ENCODE measurements at regions not wholly inside any gene's neighbourhood (a gene's known extent, or its start where the extent isn't known, plus 50 kb on each side); places are given as distances from the start of the nearest gene placed in this dataset.
"Not testable (repeated sequence)": the region's sequence is repeated elsewhere in the genome, so short reads cannot be mapped to it uniquely, and the experiment has no call there.

- H3K9me1 ChIP-seq (replicated peaks; ENCODE audit: control insufficient read depth, extremely low read depth, insufficient read depth, low read length) = no peaks in the 10 kb centered on the region
- BruUV-seq (replicated peaks) = no TSS peak
- H3K79me2 ChIP-seq (ENCODE audit: control insufficient read depth, insufficient read depth, low read length) = no peaks in the 10 kb centered on the region
- H4K20me1 ChIP-seq (replicated peaks; ENCODE audit: control insufficient read depth, extremely low read depth, insufficient read depth, low read length) = no peaks in the 10 kb centered on the region
- dilution Hi-C loops (cut with MboI; ENCODE audit: extremely low pct_ligation_motif_present, low sequenced_read_pairs) = no loop called here
- H3K27me3 ChIP-seq (ENCODE audit: control insufficient read depth in 2 of 2, insufficient read depth in 2 of 2, low read length in 2 of 2) = no peaks in the 10 kb centered on the region
- no peak overlapping the region for H3K9ac ChIP-seq (replicated peaks; ENCODE audit: extremely low read depth, insufficient read depth, low read length)
- no peaks in the 10 kb centered on the region for H3K4me1 ChIP-seq (ENCODE audit: control insufficient read depth, extremely low read depth, insufficient read depth, low read length)
- no peak for DNase-seq (ENCODE audit: low read depth, low spot score)
- CTCF ChIA-PET = no interaction called here
- H3K4me2 ChIP-seq (ENCODE audit: insufficient read depth, low read length) = no peak overlapping the region
- no peak overlapping the region for H3K27ac ChIP-seq (ENCODE audit: insufficient read depth, low read depth, low read length)
- POLR2A ChIA-PET = no interaction called here
- H3K4me3 ChIP-seq (replicated peaks in 1 of 3; ENCODE audit: insufficient read depth in 1 of 3, low read depth in 1 of 3, low read length in 3 of 3) = no peak overlapping the region
- H3K9me3 ChIP-seq (replicated peaks; ENCODE audit: control insufficient read depth, insufficient read depth, low read length) = no peaks in the 10 kb centered on the region
- no peak for FAIRE-seq
- H3K36me3 ChIP-seq (ENCODE audit: control insufficient read depth in 2 of 2, extremely low read depth in 1 of 2, insufficient read depth in 2 of 2, low read length in 2 of 2) = no peaks in the 10 kb centered on the region
- H2AFZ ChIP-seq (ENCODE audit: low read depth, low read length) = no peak overlapping the region
- intact Hi-C loops (cut with micrococcal nuclease) = no loop called here
- TF ChIP-seq EZH2 (IDR thresholded peaks at IDR 0.05; ENCODE audit: borderline replicate concordance, low read depth, low read length, severe bottlenecking) (no peak), JUN (IDR thresholded peaks at IDR 0.05; ENCODE audit: borderline replicate concordance, insufficient read depth, insufficient read length, low read depth) (no peak), FOS (IDR thresholded peaks at IDR 0.05; ENCODE audit: borderline replicate concordance, insufficient read depth, low read length) (no peak)
Measured at GRCh38 chr4:72661830-72662229, 92.8 kb upstream of the ADAMTS3 start.

GRCh38 chr4:72641611-72642010 lies 72.6 kb upstream of the ADAMTS3 start:
- Histone ChIP-seq H3K27me3 (ENCODE audit: control insufficient read depth in 2 of 2, insufficient read depth in 2 of 2, low read length in 2 of 2) (peaks cover 0 to 1% of the 10 kb centered on the region in 2 experiments), H3K27ac (ENCODE audit: insufficient read depth, low read depth, low read length) (no peak overlapping the region), H3K36me3 (ENCODE audit: control insufficient read depth in 2 of 2, extremely low read depth in 1 of 2, insufficient read depth in 2 of 2, low read length in 2 of 2) (no peaks in the 10 kb centered on the region), H3K9ac (replicated peaks; ENCODE audit: extremely low read depth, insufficient read depth, low read length) (no peak overlapping the region), H3K9me1 (replicated peaks; ENCODE audit: control insufficient read depth, extremely low read depth, insufficient read depth, low read length) (no peaks in the 10 kb centered on the region), H4K20me1 (replicated peaks; ENCODE audit: control insufficient read depth, extremely low read depth, insufficient read depth, low read length) (no peaks in the 10 kb centered on the region), H3K4me3 (replicated peaks in 1 of 3; ENCODE audit: insufficient read depth in 1 of 3, low read depth in 1 of 3, low read length in 3 of 3) (no peak overlapping the region), H3K79me2 (ENCODE audit: control insufficient read depth, insufficient read depth, low read length) (no peaks in the 10 kb centered on the region), H3K9me3 (replicated peaks; ENCODE audit: control insufficient read depth, insufficient read depth, low read length) (no peaks in the 10 kb centered on the region), H3K4me2 (ENCODE audit: insufficient read depth, low read length) (no peak overlapping the region), H3K4me1 (ENCODE audit: control insufficient read depth, extremely low read depth, insufficient read depth, low read length) (no peaks in the 10 kb centered on the region), H2AFZ (ENCODE audit: low read depth, low read length) (no peak overlapping the region)
- TF ChIP-seq EZH2 (IDR thresholded peaks at IDR 0.05; ENCODE audit: borderline replicate concordance, low read depth, low read length, severe bottlenecking) (no peak), FOS (IDR thresholded peaks at IDR 0.05; ENCODE audit: borderline replicate concordance, insufficient read depth, low read length) (no peak), JUN (IDR thresholded peaks at IDR 0.05; ENCODE audit: borderline replicate concordance, insufficient read depth, insufficient read length, low read depth) (no peak), MYC (IDR thresholded peaks at IDR 0.05; ENCODE audit: low read depth, low read length) (no peak), GATA2 (IDR thresholded peaks at IDR 0.05; ENCODE audit: insufficient read depth, insufficient read length, low read depth, low read length) (no peak), POLR2AphosphoS5 (IDR thresholded peaks at IDR 0.05; ENCODE audit: insufficient read depth, low read depth, low read length) (no peak), POLR2A (IDR thresholded peaks at IDR 0.05; ENCODE audit: low read depth, low read length) (no peak)
- TF ChIP-seq, protein P1, sequence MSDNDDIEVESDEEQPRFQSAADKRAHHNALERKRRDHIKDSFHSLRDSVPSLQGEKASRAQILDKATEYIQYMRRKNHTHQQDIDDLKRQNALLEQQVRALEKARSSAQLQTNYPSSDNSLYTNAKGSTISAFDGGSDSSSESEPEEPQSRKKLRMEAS (IDR thresholded peaks at IDR 0.05; ENCODE audit: insufficient read depth, insufficient read length) = no peak
- TF ChIP-seq, protein P2, sequence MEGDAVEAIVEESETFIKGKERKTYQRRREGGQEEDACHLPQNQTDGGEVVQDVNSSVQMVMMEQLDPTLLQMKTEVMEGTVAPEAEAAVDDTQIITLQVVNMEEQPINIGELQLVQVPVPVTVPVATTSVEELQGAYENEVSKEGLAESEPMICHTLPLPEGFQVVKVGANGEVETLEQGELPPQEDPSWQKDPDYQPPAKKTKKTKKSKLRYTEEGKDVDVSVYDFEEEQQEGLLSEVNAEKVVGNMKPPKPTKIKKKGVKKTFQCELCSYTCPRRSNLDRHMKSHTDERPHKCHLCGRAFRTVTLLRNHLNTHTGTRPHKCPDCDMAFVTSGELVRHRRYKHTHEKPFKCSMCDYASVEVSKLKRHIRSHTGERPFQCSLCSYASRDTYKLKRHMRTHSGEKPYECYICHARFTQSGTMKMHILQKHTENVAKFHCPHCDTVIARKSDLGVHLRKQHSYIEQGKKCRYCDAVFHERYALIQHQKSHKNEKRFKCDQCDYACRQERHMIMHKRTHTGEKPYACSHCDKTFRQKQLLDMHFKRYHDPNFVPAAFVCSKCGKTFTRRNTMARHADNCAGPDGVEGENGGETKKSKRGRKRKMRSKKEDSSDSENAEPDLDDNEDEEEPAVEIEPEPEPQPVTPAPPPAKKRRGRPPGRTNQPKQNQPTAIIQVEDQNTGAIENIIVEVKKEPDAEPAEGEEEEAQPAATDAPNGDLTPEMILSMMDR (IDR thresholded peaks at IDR 0.05; ENCODE audit: extremely low read depth in 1 of 2, insufficient read depth in 1 of 2, low read depth in 1 of 2, low read length in 2 of 2) = no peak
- FAIRE-seq = no peak
- intact Hi-C loops (cut with micrococcal nuclease) = no loop called here
- dilution Hi-C loops (cut with MboI; ENCODE audit: extremely low pct_ligation_motif_present, low sequenced_read_pairs) = no loop called here
- BruUV-seq (replicated peaks) = no TSS peak
- POLR2A ChIA-PET = no interaction called here
- no peak for DNase-seq (ENCODE audit: low read depth, low spot score)
- CTCF ChIA-PET = no interaction called here

DNA sequence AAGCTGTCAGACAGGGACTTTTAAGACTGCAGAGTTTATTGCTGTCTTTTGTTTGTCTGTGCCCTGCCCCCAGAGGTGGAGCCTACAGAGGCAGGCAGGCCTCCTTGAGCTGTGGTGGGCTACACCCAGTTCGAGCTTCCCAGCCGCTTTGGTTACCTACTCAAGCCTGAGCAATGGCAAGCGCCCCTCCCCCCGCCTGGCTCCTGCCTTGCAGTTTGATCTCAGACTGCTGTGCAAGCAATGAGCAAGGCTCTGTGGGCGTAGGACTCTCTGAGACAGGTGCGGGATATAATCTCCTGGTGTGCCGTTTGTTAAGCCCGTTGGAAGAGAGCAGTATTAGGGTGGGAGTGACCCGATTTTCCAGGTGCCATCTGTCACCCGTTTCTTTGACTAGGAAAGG lies 67.8 kb upstream of the ADAMTS3 start:
- intact Hi-C loops (cut with micrococcal nuclease) = not testable (repeated sequence)

More for the DNA sequence above, 67.8 kb upstream of the ADAMTS3 start:
- H3K4me2 ChIP-seq (ENCODE audit: insufficient read depth, low read length); H3K27ac ChIP-seq (ENCODE audit: insufficient read depth, low read depth, low read length); POLR2A ChIA-PET; CTCF ChIA-PET; H3K9me1 ChIP-seq (replicated peaks; ENCODE audit: control insufficient read depth, extremely low read depth, insufficient read depth, low read length); H3K4me3 ChIP-seq (replicated peaks in 1 of 3; ENCODE audit: insufficient read depth in 1 of 3, low read depth in 1 of 3, low read length in 3 of 3); dilution Hi-C loops (cut with MboI; ENCODE audit: extremely low pct_ligation_motif_present, low sequenced_read_pairs); DNase-seq (ENCODE audit: low read depth, low spot score); H4K20me1 ChIP-seq (replicated peaks; ENCODE audit: control insufficient read depth, extremely low read depth, insufficient read depth, low read length); BruUV-seq (replicated peaks); H3K9ac ChIP-seq (replicated peaks; ENCODE audit: extremely low read depth, insufficient read depth, low read length); H3K9me3 ChIP-seq (replicated peaks; ENCODE audit: control insufficient read depth, insufficient read depth, low read length); FAIRE-seq; H2AFZ ChIP-seq (ENCODE audit: low read depth, low read length); H3K79me2 ChIP-seq (ENCODE audit: control insufficient read depth, insufficient read depth, low read length); H3K4me1 ChIP-seq (ENCODE audit: control insufficient read depth, extremely low read depth, insufficient read depth, low read length); H3K36me3 ChIP-seq (ENCODE audit: control insufficient read depth in 2 of 2, extremely low read depth in 1 of 2, insufficient read depth in 2 of 2, low read length in 2 of 2); H3K27me3 ChIP-seq (ENCODE audit: control insufficient read depth in 2 of 2, insufficient read depth in 2 of 2, low read length in 2 of 2): not testable (repeated sequence)
